RWPE1 (cell line): ENCODE measurements at regions not wholly inside any gene's neighbourhood (a gene's known extent, or its start where the extent isn't known, plus 50 kb on each side); places are given as distances from the start of the nearest gene placed in this dataset.

Source experiments
- CTCF ChIA-PET: fragments of 350-600 bp; sonication (Branson Sonifier 250); formaldehyde crosslinking; extraction: SDS; loops from one replicate; lab custom pipeline; 2021; lab: Yijun Ruan, JAX
- POLR2A ChIA-PET: fragments of 400-600 bp; formaldehyde crosslinking; extraction: SDS; loops from one replicate; lab custom pipeline; 2020; ENCODE audit warnings: antibody characterized with exemption; ENCODE audit not compliant: low non-redundant PET; lab: Yijun Ruan, JAX
- DNase-seq: peaks from one replicate; pipeline ENCODE4 v3.0.0; 2012; ENCODE audit warnings: low spot score
- H3K27ac ChIP-seq: fragments of 450-650 bp; 2 replicates; pipeline ENCODE4 v1.5.1; 2017
- TF ChIP-seq, protein P1 (sequence below): fragments of 450-650 bp; conservative IDR thresholded peaks from 2 replicates; pipeline ENCODE4 v1.5.1; 2017; ENCODE audit warnings: low read depth, mild to moderate bottlenecking

DNA sequence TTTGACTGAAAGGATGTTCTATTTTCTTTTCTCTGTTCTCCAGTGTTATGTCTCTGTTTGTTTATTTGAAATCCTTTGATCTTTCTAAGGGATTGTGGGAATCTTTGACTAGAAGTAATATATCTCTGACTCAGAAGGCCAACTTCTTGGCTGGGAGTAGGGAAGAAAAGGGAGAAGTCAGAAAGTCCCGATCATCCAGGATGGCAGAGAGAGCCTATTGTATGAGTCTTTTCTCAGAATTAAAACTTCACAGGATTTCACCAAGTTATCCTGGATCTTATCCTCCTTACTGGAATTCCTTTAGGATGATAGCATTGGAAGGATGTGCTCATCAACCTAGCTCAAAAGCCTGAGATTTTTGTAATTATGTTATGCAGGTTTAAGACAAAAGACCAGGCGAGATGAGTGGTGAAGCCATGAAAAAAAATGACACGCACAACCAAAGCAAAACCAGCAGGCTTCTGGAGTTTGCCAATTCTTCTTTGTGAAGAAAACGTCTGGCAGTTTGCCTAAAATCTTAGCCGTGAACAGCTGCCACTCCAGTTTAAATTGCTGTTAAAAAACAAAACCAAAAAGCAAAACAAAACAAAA, 383.6 kb upstream of the SMIM21 start:
- TF ChIP-seq, protein P1, sequence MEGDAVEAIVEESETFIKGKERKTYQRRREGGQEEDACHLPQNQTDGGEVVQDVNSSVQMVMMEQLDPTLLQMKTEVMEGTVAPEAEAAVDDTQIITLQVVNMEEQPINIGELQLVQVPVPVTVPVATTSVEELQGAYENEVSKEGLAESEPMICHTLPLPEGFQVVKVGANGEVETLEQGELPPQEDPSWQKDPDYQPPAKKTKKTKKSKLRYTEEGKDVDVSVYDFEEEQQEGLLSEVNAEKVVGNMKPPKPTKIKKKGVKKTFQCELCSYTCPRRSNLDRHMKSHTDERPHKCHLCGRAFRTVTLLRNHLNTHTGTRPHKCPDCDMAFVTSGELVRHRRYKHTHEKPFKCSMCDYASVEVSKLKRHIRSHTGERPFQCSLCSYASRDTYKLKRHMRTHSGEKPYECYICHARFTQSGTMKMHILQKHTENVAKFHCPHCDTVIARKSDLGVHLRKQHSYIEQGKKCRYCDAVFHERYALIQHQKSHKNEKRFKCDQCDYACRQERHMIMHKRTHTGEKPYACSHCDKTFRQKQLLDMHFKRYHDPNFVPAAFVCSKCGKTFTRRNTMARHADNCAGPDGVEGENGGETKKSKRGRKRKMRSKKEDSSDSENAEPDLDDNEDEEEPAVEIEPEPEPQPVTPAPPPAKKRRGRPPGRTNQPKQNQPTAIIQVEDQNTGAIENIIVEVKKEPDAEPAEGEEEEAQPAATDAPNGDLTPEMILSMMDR, result no peak
- CTCF ChIA-PET, result interaction anchor here (0.5 kb wide), 1 partner anchor 1232 kb away, joined by 3 read pairs; no protein-coding TSS in a partner anchor
- DNase-seq, result no peak

DNA sequence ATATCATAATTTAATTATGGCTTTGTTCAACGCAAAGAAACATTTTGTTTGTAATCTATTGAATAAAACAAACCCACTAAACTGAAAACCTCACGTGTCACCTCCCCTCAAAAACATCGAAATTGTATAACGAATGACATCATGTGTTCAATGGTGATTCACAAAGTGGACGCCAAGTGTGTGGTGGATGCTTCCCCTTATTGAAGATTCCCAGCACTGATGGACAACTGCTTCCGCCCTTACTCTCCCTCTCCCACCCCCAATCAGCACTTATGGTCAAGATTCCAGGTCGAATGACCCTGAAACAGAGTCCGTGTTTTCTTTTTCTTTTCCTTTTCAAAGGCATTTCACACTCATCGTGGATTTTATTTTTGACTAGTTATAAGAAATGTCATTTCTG, 383.0 kb upstream of the SMIM21 start:
- POLR2A ChIA-PET, result no interaction called here
- DNase-seq, result no peak
- no peak overlapping the region for H3K27ac ChIP-seq
- TF ChIP-seq, protein P1, result no peak
- CTCF ChIA-PET, result interaction anchor here (0.5 kb wide), 1 partner anchor 1232 kb away, joined by 3 read pairs; no protein-coding TSS in a partner anchor

More for the DNA sequence above, 383.6 kb upstream of the SMIM21 start:
- H3K27ac ChIP-seq, result no peak overlapping the region
- POLR2A ChIA-PET, result no interaction called here

DNA sequence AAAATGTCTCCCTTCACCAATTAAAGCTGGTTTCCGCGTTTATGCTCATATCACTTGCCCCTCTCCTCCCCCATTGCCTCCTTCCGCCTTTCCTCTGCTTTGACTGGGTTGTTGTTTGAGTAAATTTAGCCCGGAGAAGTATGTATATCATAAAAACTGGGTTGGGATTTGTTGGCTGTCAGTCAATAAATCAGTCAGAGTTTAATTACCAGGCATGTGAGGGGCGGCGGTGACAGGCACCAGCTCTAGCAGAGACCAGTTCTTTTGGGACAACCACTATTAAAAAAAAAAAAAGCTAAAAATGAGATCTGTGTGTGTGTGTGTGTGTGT, 382.4 kb upstream of the SMIM21 start:
- no peak for DNase-seq
- ChIA-PET POLR2A (no interaction called here), CTCF (no interaction called here)
- no peak overlapping the region for H3K27ac ChIP-seq
- TF ChIP-seq, protein P1, result no peak

DNA sequence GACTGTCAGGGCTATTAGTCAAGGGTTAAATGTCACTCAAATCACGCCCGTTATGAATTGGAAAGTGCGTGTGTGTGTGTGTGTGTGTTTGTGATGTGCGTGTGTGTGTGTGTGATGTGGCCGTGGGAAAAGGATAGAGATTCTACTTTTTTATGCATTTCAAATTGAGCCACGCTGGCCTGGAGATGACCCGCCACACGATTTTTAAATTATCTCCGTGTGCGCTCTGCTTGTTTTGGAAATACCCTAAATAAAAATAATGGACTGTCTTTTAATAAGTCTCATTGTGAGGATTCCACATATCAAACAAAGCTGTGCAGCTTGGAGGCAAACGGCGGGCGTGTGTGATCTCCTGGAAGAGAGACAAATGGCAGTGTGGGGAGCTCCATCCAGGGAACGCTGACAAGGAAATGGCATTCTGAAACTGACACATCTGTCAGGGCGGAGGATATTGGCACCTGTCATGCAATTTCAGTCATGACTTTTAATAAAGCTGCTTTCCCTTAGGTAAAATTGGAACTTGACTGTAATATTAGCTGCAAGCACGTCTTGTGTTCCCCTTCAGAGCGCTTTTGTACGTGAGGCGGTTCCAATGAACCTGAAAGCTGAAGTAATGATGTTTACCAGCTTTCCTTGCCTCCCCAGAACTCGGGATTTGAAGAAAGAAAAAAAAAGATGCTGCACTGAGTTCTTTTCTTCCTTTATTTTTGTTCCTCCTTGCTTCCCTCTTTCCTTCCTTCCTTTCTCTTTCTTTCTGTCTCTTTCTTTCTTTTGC, 381.8 kb upstream of the SMIM21 start:
- ChIA-PET CTCF (no interaction called here), POLR2A (no interaction called here)
- TF ChIP-seq, protein P1, result no peak
- H3K27ac ChIP-seq, result no peak overlapping the region
- no peak for DNase-seq

DNA sequence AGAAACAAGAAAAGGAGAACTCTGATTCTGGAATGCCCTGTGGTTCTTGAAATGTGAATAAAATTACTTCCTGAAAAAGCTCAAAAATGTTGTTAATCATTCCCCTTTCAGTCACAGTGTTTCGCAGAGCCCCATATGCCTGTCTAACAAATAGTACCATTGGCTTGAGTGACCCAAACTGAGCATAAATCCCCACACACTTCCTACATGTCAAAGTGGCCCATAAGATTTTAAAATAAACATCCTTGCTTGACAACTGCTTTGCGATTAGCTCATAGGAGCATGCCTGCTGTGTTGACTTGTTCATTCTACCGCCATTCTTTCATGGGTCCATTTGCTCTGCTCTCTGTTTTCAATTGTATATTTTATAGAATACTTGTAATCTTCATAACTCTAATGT, 377.8 kb upstream of the SMIM21 start:
- POLR2A ChIA-PET, result no interaction called here
- CTCF ChIA-PET, result no interaction called here
- TF ChIP-seq, protein P1, result no peak

DNA sequence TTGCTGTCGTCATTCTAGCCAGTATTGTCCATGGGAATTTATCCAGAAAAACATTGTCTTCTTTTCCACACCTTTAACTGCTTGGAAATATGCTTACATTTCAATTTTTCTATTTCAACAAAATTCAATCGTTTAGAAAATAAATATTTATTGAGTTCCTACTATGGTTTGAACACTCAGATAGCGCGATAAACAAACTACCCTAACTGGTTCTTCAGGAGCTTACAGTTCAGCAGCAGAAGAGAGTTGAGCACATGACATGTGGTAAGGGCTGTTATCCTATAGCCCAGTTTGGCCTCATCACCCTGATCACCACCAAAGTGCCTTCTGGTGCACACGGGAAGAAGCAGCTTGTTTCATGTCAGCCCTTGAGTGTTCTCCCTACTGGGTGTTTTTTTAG, 375.2 kb upstream of the SMIM21 start:
- ChIA-PET POLR2A (no interaction called here), CTCF (no interaction called here)
- TF ChIP-seq, protein P1, result no peak
- H3K27ac ChIP-seq, result no peak overlapping the region
- DNase-seq, result no peak

More for the DNA sequence above, 377.8 kb upstream of the SMIM21 start:
- no peak overlapping the region for H3K27ac ChIP-seq
- DNase-seq, result no peak
